OCI-LY3 (cell line): ENCODE measurements at regions not wholly inside any gene's neighbourhood (a gene's known extent, or its start where the extent isn't known, plus 50 kb on each side); places are given as distances from the start of the nearest gene placed in this dataset.

Experiments
- CTCF ChIP-seq: fragments of 200-600, 300-600 bp; sonication (generic); IDR thresholded peaks from 2 replicates; pipeline ENCODE4 v1.5.1; 2014; ENCODE audit warnings: antibody characterized with exemption, low read length, low read depth
- EZH2phosphoT487 ChIP-seq: fragments of 200-600 bp; shearing (Covaris generic); IDR thresholded peaks from 2 replicates; pipeline ENCODE4 v1.6.1; 2018; ENCODE audit warnings: antibody characterized with exemption, mixed run types, low read depth

- no peak for TF ChIP-seq CTCF
- no peak for TF ChIP-seq EZH2phosphoT487
These were observed 183.6 kb upstream of the ATP11B start for GRCh38 chr3:182609575-182610156.
